ENCODE measurements at regions not wholly inside any gene's neighbourhood (a gene's known extent, or its start where the extent isn't known, plus 50 kb on each side); places are given as distances from the start of the nearest gene placed in this dataset.

- H3K4me3 Mint-ChIP-seq (ENCODE audit: low read depth, unreplicated experiment): no peak overlapping the region
- DNase-seq: no peak
- no peaks in the 10 kb centered on the region for H3K36me3 Mint-ChIP-seq (ENCODE audit: insufficient read depth, unreplicated experiment)
- H3K27ac Mint-ChIP-seq (ENCODE audit: unreplicated experiment): no peak overlapping the region
- BruUV-seq (replicated peaks): no TSS peak
- no peak for TF ChIP-seq CTCF (IDR thresholded peaks at IDR 0.05; ENCODE audit: unreplicated experiment)
- CTCF ChIA-PET: no interaction called here
- intact Hi-C loops (cut with micrococcal nuclease; ENCODE audit: unreplicated experiment): no loop called here
- no peaks in the 10 kb centered on the region for H3K9me3 Mint-ChIP-seq (ENCODE audit: low read depth, unreplicated experiment)
- no peaks in the 10 kb centered on the region for H3K27me3 Mint-ChIP-seq (ENCODE audit: unreplicated experiment)
- H3K4me1 Mint-ChIP-seq (ENCODE audit: low read depth, unreplicated experiment): peaks cover 24% of the 10 kb centered on the region
Measured at GRCh38 chr6:16948396-16948795, 153.5 kb upstream of the STMND1 start.

- H3K4me3 Mint-ChIP-seq (ENCODE audit: low read depth, unreplicated experiment): peak overlapping the region; percentile 18
- H3K27ac Mint-ChIP-seq (ENCODE audit: unreplicated experiment): peak overlapping the region; percentile 77
- H3K36me3 Mint-ChIP-seq (ENCODE audit: insufficient read depth, unreplicated experiment): no peaks in the 10 kb centered on the region
- no peak for TF ChIP-seq CTCF (IDR thresholded peaks at IDR 0.05; ENCODE audit: unreplicated experiment)
- H3K9me3 Mint-ChIP-seq (ENCODE audit: low read depth, unreplicated experiment): no peaks in the 10 kb centered on the region
- intact Hi-C loops (cut with micrococcal nuclease; ENCODE audit: unreplicated experiment): no loop called here
- no TSS peak for BruUV-seq (replicated peaks)
- H3K4me1 Mint-ChIP-seq (ENCODE audit: low read depth, unreplicated experiment): peaks cover 24% of the 10 kb centered on the region
- no peaks in the 10 kb centered on the region for H3K27me3 Mint-ChIP-seq (ENCODE audit: unreplicated experiment)
- DNase-seq: peak; percentile 19
- CTCF ChIA-PET: no interaction called here
Measured at GRCh38 chr6:16947375-16948015, 154.4 kb upstream of the STMND1 start.

GRCh38 chr6:16944596-16944995 is 157.3 kb upstream of the STMND1 start:
- DNase-seq: no peak
- no peak for TF ChIP-seq CTCF (IDR thresholded peaks at IDR 0.05; ENCODE audit: unreplicated experiment)
- BruUV-seq (replicated peaks): no TSS peak
- Mint-ChIP-seq H3K9me3 (ENCODE audit: low read depth, unreplicated experiment) (no peaks in the 10 kb centered on the region), H3K27me3 (ENCODE audit: unreplicated experiment) (no peaks in the 10 kb centered on the region), H3K4me3 (ENCODE audit: low read depth, unreplicated experiment) (no peak overlapping the region), H3K27ac (ENCODE audit: unreplicated experiment) (no peak overlapping the region), H3K4me1 (ENCODE audit: low read depth, unreplicated experiment) (peaks cover 24% of the 10 kb centered on the region), H3K36me3 (ENCODE audit: insufficient read depth, unreplicated experiment) (no peaks in the 10 kb centered on the region)
- CTCF ChIA-PET: no interaction called here
- intact Hi-C loops (cut with micrococcal nuclease; ENCODE audit: unreplicated experiment): no loop called here

GRCh38 chr6:16939839-16940238 is 162.0 kb upstream of the STMND1 start:
- Mint-ChIP-seq H3K27me3 (ENCODE audit: unreplicated experiment) (no peaks in the 10 kb centered on the region), H3K27ac (ENCODE audit: unreplicated experiment) (no peak overlapping the region), H3K4me3 (ENCODE audit: low read depth, unreplicated experiment) (no peak overlapping the region), H3K9me3 (ENCODE audit: low read depth, unreplicated experiment) (no peaks in the 10 kb centered on the region), H3K4me1 (ENCODE audit: low read depth, unreplicated experiment) (no peaks in the 10 kb centered on the region), H3K36me3 (ENCODE audit: insufficient read depth, unreplicated experiment) (no peaks in the 10 kb centered on the region)
- BruUV-seq (replicated peaks): no TSS peak
- DNase-seq: no peak
- TF ChIP-seq CTCF (IDR thresholded peaks at IDR 0.05; ENCODE audit: unreplicated experiment): no peak
- CTCF ChIA-PET: no interaction called here
- intact Hi-C loops (cut with micrococcal nuclease; ENCODE audit: unreplicated experiment): no loop called here

Measured in Calu3 (cell line).